IPS DF 6.9 (cell line): ENCODE measurements at regions not wholly inside any gene's neighbourhood (a gene's known extent, or its start where the extent isn't known, plus 50 kb on each side); places are given as distances from the start of the nearest gene placed in this dataset.

Source experiments
- DNase-seq: peaks from one replicate; pipeline ENCODE4 v3.0.0-alpha.2; 2013; ENCODE audit warnings: low read depth, low spot score
- H3K27ac ChIP-seq: one replicate; pipeline ENCODE4 v1.5.1; 2013; ENCODE audit warnings: low read length, control low read depth
- H3K27me3 ChIP-seq: 2 replicates; pipeline ENCODE4 v1.6.1; 2013; ENCODE audit warnings: mild to moderate bottlenecking, low read length; ENCODE audit not compliant: control insufficient read depth, insufficient read depth
- H3K36me3 ChIP-seq: 2 replicates; pipeline ENCODE4 v1.6.1; 2013; ENCODE audit warnings: low read length; ENCODE audit not compliant: control insufficient read depth, insufficient read depth
- H3K4me1 ChIP-seq: 2 replicates; pipeline ENCODE4 v1.6.1; 2013; ENCODE audit warnings: low read length; ENCODE audit not compliant: control insufficient read depth, insufficient read depth
- H3K4me3 ChIP-seq: 2 replicates; pipeline ENCODE4 v1.5.1; 2013; ENCODE audit warnings: mild to moderate bottlenecking, low read length
- H3K9me3 ChIP-seq: 2 replicates; pipeline ENCODE4 v1.6.1; 2013; ENCODE audit warnings: low read length, inconsistent platforms; ENCODE audit not compliant: control insufficient read depth, insufficient read depth
- WGBS: extraction: QIAGEN DNeasy Blood & Tissue Kit; methylation state at CpG from one replicate; pipeline ENCODE4 v1.1.7; 2013; ENCODE audit warnings: mixed read lengths, missing lambda C conversion rate; ENCODE audit not compliant: insufficient read length, insufficient coverage; 5-methylcytosine and 5-hydroxymethylcytosine counted together

GRCh38 chr4:42265782-42266602, 113.5 kb upstream of the BEND4 start:
- Histone ChIP-seq H3K9me3 (0 out of 2 replicates have a peak, but pooled peaks cover 3% of the 10 kb centered on the region), H3K36me3 (no peaks in the 10 kb centered on the region), H3K4me3 (no peak overlapping the region), H3K27ac (no peak overlapping the region), H3K4me1 (peaks cover 1% of the 10 kb centered on the region; the same call in 1 of the 2 replicates), H3K27me3 (no peaks in the 10 kb centered on the region)
- no CpG with 5 or more reads among the region's 20 CpGs for whole genome bisulfite sequencing
- DNase-seq, result no peak

GRCh38 chr4:42267724-42268123, 115.3 kb upstream of the BEND4 start:
- peaks cover 1% of the 10 kb centered on the region; the same call in 1 of the 2 replicates for H3K4me1 ChIP-seq
- no peak for DNase-seq
- H3K27me3 ChIP-seq, result no peaks in the 10 kb centered on the region
- WGBS, result no CpG with 5 or more reads among the region's 3 CpGs
- peaks cover 4% of the 10 kb centered on the region; the same call in 1 of the 2 replicates for H3K9me3 ChIP-seq
- H3K36me3 ChIP-seq, result no peaks in the 10 kb centered on the region
- no peak overlapping the region for H3K4me3 ChIP-seq
- no peak overlapping the region for H3K27ac ChIP-seq

GRCh38 chr4:42268824-42269223, 116.4 kb upstream of the BEND4 start:
- no peak for DNase-seq
- Histone ChIP-seq H3K27me3 (no peaks in the 10 kb centered on the region), H3K36me3 (no peaks in the 10 kb centered on the region), H3K27ac (no peak overlapping the region), H3K4me3 (no peak overlapping the region), H3K9me3 (peaks cover 4% of the 10 kb centered on the region; the same call in 1 of the 2 replicates), H3K4me1 (peaks cover 1% of the 10 kb centered on the region; the same call in 1 of the 2 replicates)
- WGBS, result no CpG with 5 or more reads among the region's 2 CpGs

GRCh38 chr4:42271096-42271495, 118.6 kb upstream of the BEND4 start:
- peaks cover 1% of the 10 kb centered on the region; the same call in 1 of the 2 replicates for H3K9me3 ChIP-seq
- peaks cover 1% of the 10 kb centered on the region; the same call in 1 of the 2 replicates for H3K4me1 ChIP-seq
- H3K27ac ChIP-seq, result no peak overlapping the region
- no CpG with 5 or more reads among the region's 3 CpGs for WGBS
- DNase-seq, result no peak
- H3K36me3 ChIP-seq, result no peaks in the 10 kb centered on the region
- no peaks in the 10 kb centered on the region for H3K27me3 ChIP-seq
- H3K4me3 ChIP-seq, result no peak overlapping the region

GRCh38 chr4:42277291-42277690, 120.0 kb upstream of the SHISA3 start:
- H3K4me1 ChIP-seq, result no peaks in the 10 kb centered on the region; the same call in 1 of the 2 replicates
- no peak overlapping the region for H3K27ac ChIP-seq
- no peaks in the 10 kb centered on the region for H3K36me3 ChIP-seq
- no peak for DNase-seq
- H3K4me3 ChIP-seq, result no peak overlapping the region
- no peaks in the 10 kb centered on the region for H3K9me3 ChIP-seq
- no CpG with 5 or more reads among the region's 2 CpGs for WGBS
- H3K27me3 ChIP-seq, result no peaks in the 10 kb centered on the region

GRCh38 chr4:42278709-42279324, 118.5 kb upstream of the SHISA3 start:
- no peak for DNase-seq
- Histone ChIP-seq H3K9me3 (no peaks in the 10 kb centered on the region), H3K4me3 (no peak overlapping the region), H3K27ac (no peak overlapping the region), H3K4me1 (no peaks in the 10 kb centered on the region; the same call in 1 of the 2 replicates), H3K27me3 (no peaks in the 10 kb centered on the region), H3K36me3 (no peaks in the 10 kb centered on the region)
- WGBS, result 100% methylated on average over 2 of the region's 15 CpGs

- Histone ChIP-seq H3K27me3 (no peaks in the 10 kb centered on the region), H3K4me3 (no peak overlapping the region), H3K27ac (no peak overlapping the region), H3K9me3 (no peaks in the 10 kb centered on the region), H3K36me3 (no peaks in the 10 kb centered on the region), H3K4me1 (no peaks in the 10 kb centered on the region; the same call in 1 of the 2 replicates)
- DNase-seq, result no peak
- no CpG with 5 or more reads among the region's 11 CpGs for whole genome bisulfite sequencing
Observed at GRCh38 chr4:42280327-42281095, 116.8 kb upstream of the SHISA3 start.

- Histone ChIP-seq H3K36me3 (no peaks in the 10 kb centered on the region), H3K4me3 (no peak overlapping the region), H3K9me3 (no peaks in the 10 kb centered on the region), H3K27ac (no peak overlapping the region), H3K27me3 (no peaks in the 10 kb centered on the region), H3K4me1 (no peaks in the 10 kb centered on the region; the same call in 1 of the 2 replicates)
- DNase-seq, result no peak
- WGBS, result no CpG with 5 or more reads among the region's 9 CpGs
Observed at GRCh38 chr4:42281324-42282020, 115.8 kb upstream of the SHISA3 start.

GRCh38 chr4:42282081-42282901, 115.0 kb upstream of the SHISA3 start:
- no peak for DNase-seq
- no peak overlapping the region for H3K4me3 ChIP-seq
- no peaks in the 10 kb centered on the region for H3K9me3 ChIP-seq
- no CpG with 5 or more reads among the region's 12 CpGs for WGBS
- H3K27me3 ChIP-seq, result no peaks in the 10 kb centered on the region
- no peak overlapping the region for H3K27ac ChIP-seq
- H3K4me1 ChIP-seq, result no peaks in the 10 kb centered on the region; the same call in 1 of the 2 replicates
- H3K36me3 ChIP-seq, result no peaks in the 10 kb centered on the region
